Left colon (tissue), 2 donors: ENCODE measurements at regions not wholly inside any gene's neighbourhood (a gene's known extent, or its start where the extent isn't known, plus 50 kb on each side); places are given as distances from the start of the nearest gene placed in this dataset.
"Not testable (repeated sequence)": the region's sequence is repeated elsewhere in the genome, so short reads cannot be mapped to it uniquely, and the experiment has no call there.

Experiments used
- ATAC-seq: fragments of 200-7000 bp; cut with Tn5 transposase; one replicate; pipeline ENCODE4 v1.9.1; 2020; ENCODE audit warnings: mild to moderate bottlenecking, moderate library complexity
- DNase-seq, 2 donors: peaks; one replicate each; pipeline ENCODE4 v3.0.0-alpha.2; 2020
- intact Hi-C, 2 donors: fragments of 100-400 bp; cut with DNase I in 1 of 2; cut with micrococcal nuclease in 1 of 2; formaldehyde crosslinking; loops; one replicate each; pipeline versions ENCODE4 v1.11.2 to v1.14.0; 2022; cut with DNase I, micrococcal nuclease
- donor health status: DM: no; HTN: no; CAD: no.
- donor health status: DM: yes; HTN: yes; CAD: no.

DNA sequence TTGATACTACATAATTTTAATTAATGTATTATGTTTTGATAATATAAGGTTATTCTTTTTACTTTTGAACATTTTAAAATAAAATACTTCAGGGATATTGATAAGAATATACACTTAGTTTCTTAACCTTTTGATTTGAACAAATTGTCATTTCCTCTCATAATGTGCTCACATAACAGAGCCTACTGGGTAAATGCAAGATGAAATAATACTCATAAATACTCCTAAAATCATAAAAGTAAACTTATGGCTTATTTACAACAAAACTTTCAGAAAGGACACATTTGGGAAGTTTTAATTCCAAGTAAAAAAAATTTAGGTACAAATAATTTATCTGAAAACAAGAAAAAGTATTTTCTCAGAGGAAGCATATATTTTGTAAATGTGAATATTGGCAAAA is 101.6 kb upstream of the ABCB5 start:
- ATAC-seq (no peak), DNase-seq (no peak)
- intact Hi-C loops = no loop called here

DNA sequence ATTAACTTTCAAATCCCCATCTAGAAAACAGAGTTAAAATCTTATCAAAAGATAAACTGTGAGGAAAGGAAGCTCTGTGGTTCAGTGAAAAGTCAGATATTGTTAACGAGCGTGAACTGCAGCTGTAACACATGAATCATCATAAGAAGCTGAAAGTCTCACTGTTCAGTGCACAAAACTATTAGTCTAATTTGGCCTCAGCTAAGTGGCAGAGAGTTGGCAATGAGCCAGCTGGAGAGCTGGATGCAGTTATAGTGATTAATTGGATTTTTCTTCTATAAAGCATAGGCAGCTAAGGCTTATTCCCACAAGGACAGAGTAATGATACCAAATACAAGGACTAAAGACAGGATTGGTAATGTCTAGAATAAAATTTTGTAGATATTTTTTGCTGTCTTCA is 101.1 kb upstream of the ABCB5 start:
- intact Hi-C loops = no loop called here
- DNase-seq (peak in 1 of 2 donors; percentile 14), ATAC-seq (no peak)

DNA sequence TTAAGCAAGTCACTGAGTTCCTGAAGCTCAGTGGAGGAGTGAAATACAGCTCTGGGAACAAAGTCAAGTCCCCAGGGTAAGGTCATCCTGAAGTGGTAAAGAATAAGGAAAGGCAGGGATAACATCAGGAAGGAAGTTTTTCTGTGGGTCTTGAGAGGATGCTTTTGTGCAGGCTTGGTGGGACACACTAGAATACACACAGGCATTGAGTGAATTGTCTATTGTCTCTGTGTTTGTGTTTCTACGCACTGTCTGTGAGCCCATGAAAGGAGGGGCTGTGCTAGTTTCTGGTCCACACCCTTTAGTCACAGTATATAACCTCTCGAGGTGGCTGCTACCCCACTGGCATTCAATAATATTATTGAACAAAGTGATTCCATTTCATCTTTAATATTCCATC is 95.8 kb upstream of the ABCB5 start:
- no peak for DNase-seq
- ATAC-seq = no peak
- intact Hi-C loops = no loop called here

DNA sequence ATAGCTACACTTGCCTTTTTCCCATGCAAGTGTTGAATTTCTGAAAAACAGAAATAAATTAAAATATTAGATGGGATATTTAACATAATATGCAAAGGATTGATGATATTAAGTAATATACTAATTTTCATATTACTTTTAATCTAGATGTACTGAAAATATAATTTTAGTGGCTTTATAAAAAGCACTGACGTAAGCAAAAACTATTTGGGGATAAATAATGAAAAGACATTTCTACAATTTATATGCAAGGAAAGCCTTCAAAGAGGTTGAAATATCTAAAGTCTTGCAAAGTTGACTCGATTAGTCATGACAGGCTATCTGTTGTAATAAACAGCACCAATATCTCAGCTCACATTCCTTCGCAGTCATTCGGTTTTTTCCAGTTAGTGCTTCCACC is 94.9 kb upstream of the ABCB5 start:
- no peak for DNase-seq
- intact Hi-C loops = no loop called here
- no peak for ATAC-seq

DNA sequence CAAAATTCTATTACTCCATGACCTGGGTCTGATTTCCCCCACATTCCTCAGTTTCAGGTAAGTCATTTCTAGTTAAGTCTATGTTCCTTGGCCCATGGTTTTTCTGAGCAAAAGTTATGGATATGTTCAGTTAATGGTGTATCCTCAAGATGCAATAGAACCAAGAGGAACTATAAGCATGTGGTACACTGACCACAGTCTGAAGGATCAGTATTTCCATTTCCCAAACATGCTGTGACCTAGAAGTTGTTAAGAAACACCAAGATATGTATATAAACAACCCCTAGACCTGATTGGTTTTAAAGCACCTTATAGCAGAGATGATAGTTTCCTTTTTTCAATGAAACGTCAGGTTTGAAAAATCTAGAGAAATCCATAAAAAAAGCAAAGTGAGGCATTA is 94.2 kb upstream of the ABCB5 start:
- DNase-seq (no peak), ATAC-seq (no peak)
- intact Hi-C loops = no loop called here

DNA sequence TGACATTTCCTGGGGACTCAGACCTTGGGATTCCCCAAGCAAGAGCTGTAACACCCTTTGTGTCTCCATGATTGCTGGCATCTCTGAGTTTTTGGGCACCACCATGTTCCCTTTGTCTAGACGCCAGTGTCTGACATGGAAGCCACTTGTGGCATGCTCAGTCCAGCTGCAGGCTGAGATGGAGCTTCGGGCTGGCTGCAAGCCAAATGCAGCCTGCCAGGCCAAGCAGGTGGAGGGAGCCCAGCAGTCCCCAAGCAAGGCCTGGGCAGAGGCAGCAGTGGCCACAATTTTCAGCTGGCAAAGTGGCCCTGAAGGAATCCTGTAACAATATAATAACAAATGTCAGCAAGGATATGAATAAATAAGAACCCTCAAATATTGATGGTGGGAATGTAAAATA is 86.2 kb upstream of the ABCB5 start:
- ATAC-seq (no peak), DNase-seq (no peak)
- intact Hi-C loops = no loop called here

DNA sequence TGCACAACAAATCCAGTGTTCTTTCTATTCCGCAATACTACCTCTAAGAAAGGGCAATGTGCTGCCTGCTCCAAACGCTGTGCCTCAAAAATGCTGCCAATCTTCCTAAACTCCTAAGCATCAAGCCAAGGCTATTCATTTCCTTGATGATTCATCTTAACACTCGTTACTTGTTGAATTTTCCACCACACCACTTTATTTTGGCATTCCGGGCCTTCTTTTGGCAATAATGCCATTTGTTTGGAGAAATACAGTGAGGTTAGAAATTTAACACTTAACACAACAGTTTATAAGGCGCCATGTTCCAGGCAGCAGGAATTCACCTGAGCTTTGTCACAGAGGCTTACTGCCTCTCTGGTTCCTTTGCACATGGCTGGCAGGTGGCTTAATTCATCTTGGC is 82.6 kb upstream of the ABCB5 start:
- DNase-seq = no peak
- no peak for ATAC-seq
- intact Hi-C loops = no loop called here

DNA sequence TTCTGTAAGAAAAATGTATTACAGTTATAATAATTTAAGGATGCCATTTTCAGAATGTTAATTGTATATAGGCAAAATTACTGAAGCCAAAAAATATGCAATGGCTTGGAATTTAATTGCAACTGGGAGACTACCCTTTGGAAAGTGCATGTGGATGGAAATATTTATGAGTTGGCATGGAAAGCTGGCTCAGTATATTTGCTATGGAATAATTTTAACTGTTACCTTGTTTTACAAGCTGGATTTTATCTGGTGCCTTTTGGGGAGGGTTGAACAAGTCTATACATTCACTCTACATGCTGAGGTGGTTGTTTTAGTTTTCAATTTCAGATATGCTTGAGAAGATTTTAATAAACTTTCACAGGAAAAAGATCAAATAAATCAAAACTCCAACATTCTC is 80.9 kb upstream of the ABCB5 start:
- ATAC-seq (no peak), DNase-seq (no peak)
- intact Hi-C loops = no loop called here

DNA sequence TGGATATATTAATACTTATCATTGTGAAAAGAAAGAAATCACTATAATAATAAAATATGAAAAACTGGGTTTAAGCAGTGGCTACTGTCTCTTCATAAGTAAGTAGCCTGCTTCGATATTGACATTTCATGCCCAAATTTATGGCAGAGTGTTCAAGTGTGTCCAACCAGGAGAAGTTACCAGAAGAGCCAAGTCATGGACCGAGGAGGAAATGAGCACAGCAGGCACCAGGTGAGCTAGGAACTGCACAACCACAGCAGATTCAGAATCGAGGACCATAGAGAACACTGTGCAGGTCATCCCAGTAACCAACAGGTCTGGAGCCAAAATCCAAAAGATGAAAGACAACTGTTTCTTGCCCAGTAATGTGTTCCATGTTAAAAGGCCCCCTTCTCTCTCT is 79.9 kb upstream of the ABCB5 start:
- intact Hi-C loops = no loop called here
- ATAC-seq (no peak), DNase-seq (no peak)

DNA sequence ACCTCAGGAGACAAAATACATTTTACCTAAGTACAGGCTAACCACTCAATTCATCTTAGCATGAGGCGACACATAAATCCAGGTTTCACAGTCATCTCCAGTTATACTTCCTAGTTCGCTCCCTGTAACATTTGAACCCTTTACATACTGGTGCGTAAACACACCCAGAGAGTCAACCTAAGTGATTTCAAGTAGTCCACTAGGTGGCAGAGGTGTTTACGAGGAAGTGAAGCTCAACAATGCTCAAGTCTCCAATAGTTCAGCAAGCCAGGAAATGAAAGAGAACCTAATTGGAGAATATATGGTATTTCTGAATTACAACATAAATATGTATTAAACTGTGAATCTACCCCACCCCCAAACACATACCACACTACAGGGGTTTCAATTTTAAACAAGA is 76.3 kb upstream of the ABCB5 start:
- DNase-seq = no peak
- intact Hi-C loops = no loop called here
- no peak for ATAC-seq

DNA sequence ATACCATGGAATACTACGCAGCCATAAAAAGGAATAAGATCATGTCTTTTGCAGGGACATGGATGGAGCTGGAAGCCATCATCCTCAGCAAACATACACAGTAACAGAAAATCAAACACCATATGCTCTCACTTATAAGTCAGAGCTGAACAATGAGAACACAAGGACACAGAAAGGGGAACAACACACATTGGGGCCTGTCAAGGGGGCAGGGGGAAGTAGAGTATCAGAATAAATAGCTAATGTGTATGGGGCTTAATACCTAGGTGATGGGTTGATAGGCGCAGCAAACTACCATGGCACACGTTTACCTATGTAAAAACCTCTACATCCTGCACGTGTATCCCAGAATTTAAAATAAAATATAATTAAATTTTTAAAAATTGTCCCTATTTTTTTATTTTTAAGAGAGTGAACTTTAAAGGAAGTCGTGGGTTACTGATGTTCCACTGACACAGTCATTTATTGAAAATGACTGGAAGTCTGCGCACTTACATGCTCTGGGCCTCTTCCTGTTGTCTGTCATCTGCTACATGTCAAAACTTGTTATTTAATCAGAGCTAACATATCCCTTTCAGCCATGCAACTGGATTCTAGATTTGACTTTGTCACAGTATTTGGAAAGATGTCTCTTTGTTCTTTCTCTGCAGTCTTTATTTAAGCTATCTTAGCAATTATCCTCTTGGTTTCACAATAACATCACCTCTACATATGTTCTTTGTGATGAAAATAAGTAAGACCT is 73.7 kb upstream of the ABCB5 start:
- ATAC-seq (no peak), DNase-seq (no peak)
- intact Hi-C loops = no loop called here

DNA sequence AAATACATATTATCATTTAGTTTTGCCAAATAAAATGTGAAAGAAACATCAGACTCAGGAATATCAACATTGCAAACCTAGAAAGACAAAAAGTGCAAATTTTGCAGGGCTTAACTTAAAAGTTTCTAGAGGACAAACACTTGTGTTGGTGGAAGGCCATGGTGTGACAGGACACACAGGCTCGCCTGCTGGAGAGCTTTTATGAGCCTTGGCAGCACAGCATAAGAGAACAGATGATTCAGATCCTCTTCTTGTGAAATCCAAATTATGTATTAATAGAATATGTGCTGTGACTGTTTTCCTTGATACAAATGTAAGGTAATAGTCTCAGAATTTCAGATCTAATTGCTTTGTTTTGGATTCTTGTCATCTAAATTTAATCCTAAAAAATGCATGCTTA is 72.9 kb upstream of the ABCB5 start:
- ATAC-seq (no peak), DNase-seq (peak in 1 of 2 donors; percentile 28)
- intact Hi-C loops = no loop called here

DNA sequence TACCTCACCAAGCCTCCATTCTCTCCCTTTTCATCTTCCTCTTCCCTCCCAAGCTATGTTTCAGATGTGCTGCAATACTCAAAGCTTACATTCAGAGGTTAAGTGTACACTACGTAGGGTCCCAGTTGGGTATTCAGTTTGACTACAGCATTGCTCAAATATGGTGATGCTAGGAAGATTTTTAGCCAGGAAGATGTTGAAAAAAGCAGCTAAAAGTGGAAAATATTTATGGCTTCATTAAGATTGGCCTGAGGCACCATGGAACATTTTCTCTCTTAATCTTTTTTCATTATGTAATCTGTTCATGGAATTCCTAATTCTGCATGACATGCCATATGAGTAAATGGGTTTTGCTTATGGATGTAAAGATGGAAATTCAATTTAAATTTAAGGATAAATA is 72.0 kb upstream of the ABCB5 start:
- DNase-seq (no peak), ATAC-seq (no peak)
- intact Hi-C loops = no loop called here

DNA sequence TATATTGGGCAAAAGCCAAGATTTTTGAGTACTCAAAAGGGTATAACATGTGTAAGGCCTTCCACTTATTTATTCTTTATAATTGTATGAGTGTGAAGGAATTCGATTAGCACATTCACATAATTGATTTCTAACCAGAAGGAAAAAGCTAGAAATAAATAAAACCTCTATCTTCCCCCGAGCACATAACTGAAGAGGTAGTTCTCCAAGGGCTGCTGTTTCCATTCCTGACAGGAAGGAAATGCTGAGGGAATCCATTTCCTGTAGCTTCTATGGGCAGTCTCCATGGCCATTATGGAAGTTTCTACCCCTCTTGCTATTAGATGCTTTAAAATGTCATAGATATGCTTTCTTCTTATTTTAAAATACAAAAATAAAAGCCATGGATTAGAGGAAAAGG is 70.5 kb upstream of the ABCB5 start:
- no peak for ATAC-seq

DNA sequence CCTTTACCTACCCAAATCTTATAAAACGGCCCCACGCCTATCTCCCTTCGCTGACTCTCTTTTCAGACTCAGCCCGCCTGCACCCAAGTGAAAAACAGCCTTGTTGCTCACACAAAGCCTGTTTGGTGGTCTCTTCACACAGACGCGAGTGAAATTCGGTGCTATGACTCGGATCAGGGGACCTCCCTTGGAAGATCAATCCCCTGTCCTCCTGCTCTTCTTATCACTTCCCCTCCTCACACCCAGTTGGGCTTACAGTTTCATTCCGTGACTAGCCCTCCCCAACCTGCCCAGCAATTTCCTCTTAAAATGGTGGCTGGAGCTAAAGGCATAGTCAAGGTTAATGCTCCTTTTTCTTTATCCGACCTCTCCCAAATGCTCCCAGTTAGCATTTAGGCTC is 68.5 kb upstream of the ABCB5 start:
- DNase-seq, intact Hi-C loops, ATAC-seq: not testable (repeated sequence)

More for the DNA sequence above, 70.5 kb upstream of the ABCB5 start:
- intact Hi-C loops = no loop called here
- no peak for DNase-seq

DNA sequence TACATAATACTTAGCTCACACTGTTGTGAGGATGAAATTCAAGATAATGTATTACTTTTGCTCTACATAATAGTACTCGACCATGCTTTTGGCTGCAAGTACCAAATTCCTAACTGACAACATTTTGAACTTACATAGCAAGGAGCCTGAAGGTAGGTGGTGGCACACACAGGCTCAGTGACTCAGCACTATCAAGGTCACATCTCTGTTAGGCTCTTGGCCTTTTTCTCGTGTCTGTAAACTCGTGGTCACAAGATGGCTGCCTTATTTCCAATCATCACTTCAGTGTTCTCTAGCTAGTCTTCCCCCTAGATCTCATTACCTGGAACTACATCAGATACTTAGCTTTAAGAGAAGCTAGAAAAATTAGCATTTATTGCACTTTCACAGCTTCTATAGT is 61.4 kb upstream of the ABCB5 start:
- DNase-seq (no peak), ATAC-seq (no peak)
- intact Hi-C loops = no loop called here

DNA sequence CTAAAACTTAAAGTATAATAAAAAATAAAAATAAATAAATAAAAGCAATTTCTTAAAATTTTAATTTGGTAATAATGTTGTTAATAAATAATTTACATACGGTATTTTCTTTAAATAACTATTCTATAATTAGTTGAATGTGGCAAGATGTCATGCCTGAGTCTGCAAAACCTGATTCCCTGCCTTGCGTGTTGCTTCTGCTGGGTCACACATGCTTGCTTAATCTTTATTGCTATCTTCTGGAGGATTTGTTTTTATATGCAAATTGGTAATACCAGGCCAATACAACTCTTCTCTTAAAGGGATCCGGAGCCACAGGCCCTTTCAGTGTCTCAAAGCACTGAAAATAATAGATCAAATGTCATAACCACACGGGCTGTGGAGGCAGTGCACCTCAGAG is 59.4 kb upstream of the ABCB5 start:
- no peak for ATAC-seq

DNA sequence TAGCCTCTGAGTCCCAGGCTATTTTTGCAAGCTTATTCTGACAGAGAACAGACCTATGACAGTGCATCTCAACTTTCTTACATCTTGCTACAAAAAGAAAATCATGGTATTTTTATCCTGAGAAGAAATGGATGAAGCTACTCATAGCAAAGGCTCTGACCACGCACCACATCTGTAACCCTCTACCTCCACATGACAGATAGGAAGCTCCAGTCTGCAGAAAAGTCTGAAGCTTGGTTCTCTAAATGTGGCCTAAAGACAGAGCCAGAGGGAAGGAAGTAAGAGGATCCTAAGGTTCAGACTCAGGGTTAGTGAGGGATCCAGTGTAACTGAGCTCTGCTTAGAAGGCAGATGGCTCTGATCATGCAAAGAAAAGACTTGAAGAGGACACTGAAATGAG is 58.4 kb upstream of the ABCB5 start:
- intact Hi-C loops = no loop called here
- DNase-seq (no peak), ATAC-seq (no peak)

More for the DNA sequence above, 59.4 kb upstream of the ABCB5 start:
- intact Hi-C loops = no loop called here
- no peak for DNase-seq

DNA sequence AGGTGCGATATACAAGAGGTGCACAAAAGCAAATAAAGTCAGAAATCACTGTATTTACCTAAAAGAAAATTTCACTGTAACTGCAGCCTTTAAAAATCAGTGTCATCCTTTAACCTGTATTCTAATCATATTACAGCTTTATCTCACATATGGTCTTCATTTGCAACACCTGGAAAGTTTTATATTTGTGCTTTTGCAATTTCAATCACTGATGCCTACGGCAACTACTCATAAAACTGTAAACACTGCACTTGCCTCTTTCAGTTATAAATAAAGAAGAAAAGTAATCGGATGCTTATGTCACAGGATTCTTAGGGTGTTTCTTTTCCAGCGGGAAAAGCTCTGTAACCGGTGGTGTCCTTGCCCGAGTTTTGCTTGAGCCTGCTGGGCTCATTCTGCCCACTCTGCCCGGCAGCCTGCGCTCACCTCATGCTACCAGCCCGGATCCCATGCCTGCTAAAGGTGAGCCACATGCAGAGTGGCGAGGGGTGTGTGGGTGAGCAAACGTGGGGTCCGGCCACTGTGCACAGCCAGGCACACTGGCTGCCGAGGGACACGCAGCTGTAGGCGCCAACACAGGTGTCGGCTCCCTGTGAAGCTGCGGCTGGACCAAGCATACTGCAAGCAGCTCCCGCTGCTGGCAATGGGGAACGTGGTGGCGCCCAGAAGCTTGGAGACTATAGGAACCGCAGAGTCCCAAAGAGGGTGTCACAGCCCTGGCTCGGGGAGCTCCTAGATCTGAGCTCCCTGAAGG is 56.3 kb upstream of the ABCB5 start:
- intact Hi-C loops = no loop called here
- no peak for DNase-seq
- no peak for ATAC-seq

DNA sequence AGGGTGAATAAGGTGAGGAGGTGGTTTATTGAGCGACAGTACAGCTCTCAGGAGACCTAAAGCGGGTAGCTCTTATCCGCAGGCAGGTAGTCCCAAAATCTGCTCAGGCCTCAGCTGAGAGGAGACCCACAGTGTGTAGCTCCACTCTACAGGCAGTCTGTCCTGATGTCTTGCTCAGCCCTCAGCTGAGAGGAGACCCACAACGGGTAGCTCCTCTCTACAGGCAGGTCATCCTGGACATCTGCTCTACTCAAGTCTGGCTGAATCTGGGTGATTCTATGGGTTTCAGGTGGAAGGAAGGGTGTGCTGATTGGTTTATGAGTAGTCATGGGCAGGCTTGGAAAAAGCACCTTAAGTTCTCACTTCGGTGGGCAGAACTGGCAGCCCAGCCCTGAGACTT is 55.6 kb upstream of the ABCB5 start:
- ATAC-seq = no peak
- intact Hi-C loops = no loop called here

More for the DNA sequence above, 55.6 kb upstream of the ABCB5 start:
- no peak for DNase-seq
